ENCODE measurements at regions not wholly inside any gene's neighbourhood (a gene's known extent, or its start where the extent isn't known, plus 50 kb on each side); places are given as distances from the start of the nearest gene placed in this dataset.

GRCh38 chr2:123566291-123566946, 458.7 kb upstream of the CNTNAP5 start:
- intact Hi-C loops (cut with DNase I), result no loop called here
- no peaks in the 10 kb centered on the region for H3K9me3 ChIP-seq

GRCh38 chr2:123578016-123578415, 447.1 kb upstream of the CNTNAP5 start:
- TF ChIP-seq CTCF (IDR thresholded peaks at IDR 0.05) (no peak), POLR2A (IDR thresholded peaks at IDR 0.05) (no peak), EP300 (IDR thresholded peaks at IDR 0.05) (no peak)
- H3K4me3 ChIP-seq, result no peak overlapping the region
- no peak overlapping the region for H3K27ac ChIP-seq
- WGBS, 3 donors, result 19 to 41% (median 29%) methylated on average over 2 of the region's 2 CpGs
- H3K9me3 ChIP-seq, result no peaks in the 10 kb centered on the region
- H3K4me1 ChIP-seq (ENCODE audit: insufficient read depth), result no peaks in the 10 kb centered on the region
- no peak for DNase-seq
- no peaks in the 10 kb centered on the region for H3K36me3 ChIP-seq
- intact Hi-C loops (cut with DNase I), result no loop called here
- H3K27me3 ChIP-seq, result no peaks in the 10 kb centered on the region

More at GRCh38 chr2:123566291-123566946, 458.7 kb upstream of the CNTNAP5 start:
- Histone ChIP-seq H3K27me3 (no peaks in the 10 kb centered on the region), H3K27ac (no peak overlapping the region), H3K4me3 (no peak overlapping the region), H3K4me1 (ENCODE audit: insufficient read depth) (no peaks in the 10 kb centered on the region), H3K36me3 (no peaks in the 10 kb centered on the region)
- no peak for TF ChIP-seq EP300 (IDR thresholded peaks at IDR 0.05)
- TF ChIP-seq POLR2A (IDR thresholded peaks at IDR 0.05), result no peak
- no peak for TF ChIP-seq CTCF (IDR thresholded peaks at IDR 0.05)
- 84 to 86% (median 84%) methylated on average over 3 of the region's 3 CpGs for WGBS, 3 donors
- DNase-seq, result no peak

- intact Hi-C loops (cut with DNase I), result no loop called here
- TF ChIP-seq EP300 (IDR thresholded peaks at IDR 0.05) (no peak), POLR2A (IDR thresholded peaks at IDR 0.05) (no peak), CTCF (IDR thresholded peaks at IDR 0.05) (no peak)
- H3K27me3 ChIP-seq, result no peaks in the 10 kb centered on the region
- H3K27ac ChIP-seq, result no peak overlapping the region
- DNase-seq, result no peak
- 2 to 8% (median 6%) methylated on average over 1 of the region's 1 CpG for WGBS, 3 donors
- H3K9me3 ChIP-seq, result no peaks in the 10 kb centered on the region
- no peak overlapping the region for H3K4me3 ChIP-seq
- H3K36me3 ChIP-seq, result no peaks in the 10 kb centered on the region
- no peaks in the 10 kb centered on the region for H3K4me1 ChIP-seq (ENCODE audit: insufficient read depth)
These were observed 428.5 kb upstream of the CNTNAP5 start for GRCh38 chr2:123596621-123597020.

- intact Hi-C loops (cut with DNase I), result no loop called here
These were observed 427.1 kb upstream of the CNTNAP5 start for GRCh38 chr2:123597988-123598387.

More at GRCh38 chr2:123597988-123598387, 427.1 kb upstream of the CNTNAP5 start:
- Histone ChIP-seq H3K4me3 (no peak overlapping the region), H3K27ac (no peak overlapping the region), H3K27me3 (no peaks in the 10 kb centered on the region), H3K4me1 (ENCODE audit: insufficient read depth) (no peaks in the 10 kb centered on the region), H3K9me3 (no peaks in the 10 kb centered on the region), H3K36me3 (no peaks in the 10 kb centered on the region)
- 71 to 73% (median 71%) methylated on average over 2 of the region's 2 CpGs for WGBS, 3 donors
- TF ChIP-seq CTCF (IDR thresholded peaks at IDR 0.05), result no peak
- no peak for TF ChIP-seq POLR2A (IDR thresholded peaks at IDR 0.05)
- no peak for TF ChIP-seq EP300 (IDR thresholded peaks at IDR 0.05)
- no peak for DNase-seq

Data from ovary (tissue), 7 donors.